ENCODE measurements at regions not wholly inside any gene's neighbourhood (a gene's known extent, or its start where the extent isn't known, plus 50 kb on each side); places are given as distances from the start of the nearest gene placed in this dataset.
"Not testable (repeated sequence)": the region's sequence is repeated elsewhere in the genome, so short reads cannot be mapped to it uniquely, and the experiment has no call there.

GRCh38 chr5:126002222-126002897 lies 420.8 kb upstream of the GRAMD2B start:
- peak; percentile 79 for DNase-seq

GRCh38 chr5:126003309-126003708 lies 419.9 kb upstream of the GRAMD2B start:
- no peak for DNase-seq

GRCh38 chr5:126004636-126005035 lies 418.6 kb upstream of the GRAMD2B start:
- no peak for DNase-seq

DNA sequence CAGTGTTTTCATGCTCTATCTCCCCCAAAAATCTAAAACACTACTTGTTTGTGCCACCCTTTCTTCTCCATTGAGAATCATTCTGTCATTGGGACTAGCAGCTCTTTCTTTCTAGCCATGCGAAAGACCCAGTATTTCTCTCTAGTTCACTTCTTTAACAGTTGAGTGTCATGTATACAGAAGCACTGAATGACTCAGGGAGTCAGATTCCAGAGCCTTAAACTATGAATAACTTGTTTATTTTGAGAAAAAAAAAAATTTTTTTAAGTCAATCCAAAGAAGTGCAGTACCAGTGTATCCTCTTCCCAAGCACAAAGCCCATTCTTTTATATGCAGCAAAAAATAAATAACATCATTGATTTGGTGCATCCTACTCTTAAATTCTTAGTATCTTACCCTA lies 415.4 kb upstream of the GRAMD2B start:
- DNase-seq = no peak

GRCh38 chr5:126009566-126009965 lies 413.6 kb upstream of the GRAMD2B start:
- no peak for DNase-seq

DNA sequence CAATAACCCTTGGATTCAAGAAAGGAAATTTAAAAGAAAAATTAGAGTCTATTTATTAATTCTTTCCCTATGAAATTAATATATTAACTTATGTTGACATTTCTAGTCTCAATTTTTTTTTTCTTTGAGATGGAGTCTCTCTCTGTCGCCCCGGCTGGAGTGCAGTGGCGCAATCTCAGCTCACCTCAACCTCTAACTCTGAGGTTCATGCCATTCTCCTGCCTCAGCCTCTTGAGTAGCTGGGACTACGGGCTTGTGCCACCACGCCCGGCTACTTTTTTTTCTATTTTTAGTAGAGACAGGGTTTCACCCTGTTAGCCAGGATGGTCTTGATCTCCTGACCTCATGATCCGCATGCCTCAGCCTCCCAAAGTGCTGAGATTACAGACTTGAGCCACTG lies 411.7 kb upstream of the GRAMD2B start:
- not testable (repeated sequence) for DNase-seq

DNA sequence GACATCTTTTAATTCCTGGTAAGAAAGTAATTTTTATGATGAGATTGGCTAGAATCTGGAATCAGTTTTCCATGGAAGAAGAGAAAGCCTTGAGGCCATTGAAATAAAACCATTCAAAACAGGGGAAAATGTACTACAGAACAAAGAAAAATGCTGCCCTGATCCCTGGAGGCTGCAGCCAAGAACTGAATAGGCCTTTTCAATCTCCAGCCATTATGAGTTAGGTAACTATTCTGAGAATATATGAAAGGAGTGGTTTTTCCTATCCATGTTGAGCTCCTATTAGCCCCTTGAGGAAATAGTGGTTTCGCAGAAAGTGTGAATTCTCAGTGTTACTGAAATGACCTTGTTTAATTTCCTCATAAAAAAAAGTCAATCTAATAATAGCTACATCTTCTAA lies 408.5 kb upstream of the GRAMD2B start:
- no peak for DNase-seq

GRCh38 chr5:126015235-126016181 lies 407.7 kb upstream of the GRAMD2B start:
- peak; percentile 48 for DNase-seq

- peak; percentile 45 for DNase-seq
These were observed 407.0 kb upstream of the GRAMD2B start for GRCh38 chr5:126016256-126016655.

DNA sequence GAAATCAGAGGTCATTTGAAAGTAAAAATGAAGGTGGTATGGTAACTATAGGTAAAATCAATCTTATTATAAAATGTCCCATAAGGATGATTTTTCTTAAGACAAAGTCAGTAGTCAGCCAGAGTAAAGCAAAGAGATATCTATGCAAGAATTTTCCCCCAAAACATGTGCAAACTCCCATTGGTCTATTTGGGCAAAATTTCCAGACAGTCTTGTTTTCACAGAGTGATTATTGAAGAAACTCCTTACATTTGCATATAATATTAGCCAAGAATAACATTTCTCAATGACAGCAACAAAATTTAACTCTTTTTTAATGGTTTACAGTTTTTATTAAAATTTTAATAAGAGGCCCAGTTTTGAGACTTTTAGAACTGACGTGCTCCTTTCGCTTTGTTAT lies 406.1 kb upstream of the GRAMD2B start:
- DNase-seq = no peak

DNA sequence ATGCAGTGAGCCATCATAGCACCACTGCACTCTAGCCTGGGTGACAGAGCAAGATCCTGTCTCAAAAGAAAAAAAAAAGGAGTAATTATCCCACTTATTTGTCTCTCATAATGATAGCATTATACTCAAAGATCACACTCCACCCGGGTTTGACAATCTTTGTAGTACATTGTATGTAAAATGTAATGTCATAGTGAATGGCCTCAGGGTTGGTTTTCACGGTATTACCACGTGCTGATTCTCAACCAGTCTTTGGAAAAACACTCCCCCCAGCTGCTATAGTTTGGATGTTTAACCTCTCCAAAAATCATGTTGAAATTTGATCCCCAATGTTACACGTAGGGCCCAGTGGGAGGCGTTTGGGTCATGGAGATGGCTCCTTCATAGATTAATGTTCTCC lies 402.4 kb upstream of the GRAMD2B start:
- no peak for DNase-seq

DNA sequence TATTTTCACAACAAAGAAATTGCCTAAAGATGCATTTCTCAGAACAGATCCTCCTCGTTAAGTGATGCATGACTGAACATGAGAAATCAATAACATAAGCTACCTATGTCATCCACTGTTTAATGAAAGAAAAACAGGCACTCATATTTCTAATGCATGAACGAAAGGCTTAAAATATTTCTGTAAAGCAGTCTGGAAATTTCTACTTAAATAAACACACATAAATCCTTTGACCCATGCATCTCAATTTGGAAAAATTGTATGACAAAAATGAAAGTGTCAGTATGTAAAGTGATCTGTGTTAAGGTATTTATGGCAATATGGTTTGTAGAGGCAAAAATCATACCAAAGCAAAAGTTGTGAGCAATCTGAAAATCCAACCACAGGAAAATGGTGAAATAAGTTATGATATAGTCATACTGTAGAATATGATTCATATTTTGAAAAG lies 399.2 kb upstream of the GRAMD2B start:
- no peak for DNase-seq

DNA sequence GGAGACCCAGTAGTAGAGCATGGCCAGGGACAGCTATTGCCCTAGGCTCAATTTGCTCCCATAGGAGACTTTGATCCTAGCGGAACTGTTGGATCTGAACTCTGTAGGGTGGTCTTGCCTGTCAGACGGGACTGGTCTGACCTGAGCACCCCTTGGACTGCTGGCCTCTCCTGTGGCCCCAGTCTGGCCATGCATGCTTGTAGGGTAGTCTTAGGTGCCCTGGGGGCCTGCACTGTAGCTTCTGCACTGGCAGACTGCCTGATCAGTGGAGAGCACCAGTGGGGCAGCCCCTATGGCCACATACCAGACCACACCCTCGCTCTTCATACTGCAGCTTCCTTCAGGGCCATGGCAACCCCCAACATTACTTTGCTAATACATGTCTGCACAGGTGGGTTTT lies 396.1 kb upstream of the GRAMD2B start:
- DNase-seq = no peak

DNA sequence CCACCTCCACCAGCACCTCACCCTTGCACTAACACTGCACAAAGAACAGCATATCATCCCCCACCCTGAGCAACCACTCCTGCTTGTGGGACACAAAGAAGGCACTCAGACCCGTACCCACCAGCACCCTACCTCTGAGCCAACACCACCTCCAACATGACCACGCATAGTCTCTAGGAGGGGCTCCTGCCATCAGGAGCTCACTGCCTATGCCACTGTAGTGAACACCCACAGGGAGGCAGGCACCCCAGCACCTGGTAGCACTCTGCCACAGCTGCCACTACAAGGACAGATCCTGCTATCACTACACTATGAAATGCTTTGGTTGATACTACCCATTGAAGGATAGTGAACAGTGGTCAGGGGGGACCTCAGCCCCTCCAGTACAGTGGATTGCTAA lies 395.6 kb upstream of the GRAMD2B start:
- DNase-seq = no peak

DNA sequence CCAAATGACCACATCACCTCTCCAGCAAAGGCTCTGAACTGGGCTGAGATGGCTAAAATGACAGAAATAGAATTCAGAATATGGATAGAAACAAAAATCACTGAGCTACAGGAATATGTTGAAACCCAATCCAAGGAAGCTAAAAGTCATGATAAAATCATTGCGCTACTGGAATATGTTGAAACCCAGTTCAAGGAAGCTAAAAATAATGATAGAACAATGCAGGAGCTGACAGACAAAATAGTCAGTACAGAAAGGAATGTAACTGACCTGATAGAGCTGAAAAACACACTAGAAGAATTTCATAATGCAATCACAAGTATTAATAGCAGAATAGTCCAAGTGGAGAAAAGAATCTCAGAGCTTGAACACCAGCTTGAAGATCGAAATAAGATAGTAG lies 394.9 kb upstream of the GRAMD2B start:
- no peak for DNase-seq

DNA sequence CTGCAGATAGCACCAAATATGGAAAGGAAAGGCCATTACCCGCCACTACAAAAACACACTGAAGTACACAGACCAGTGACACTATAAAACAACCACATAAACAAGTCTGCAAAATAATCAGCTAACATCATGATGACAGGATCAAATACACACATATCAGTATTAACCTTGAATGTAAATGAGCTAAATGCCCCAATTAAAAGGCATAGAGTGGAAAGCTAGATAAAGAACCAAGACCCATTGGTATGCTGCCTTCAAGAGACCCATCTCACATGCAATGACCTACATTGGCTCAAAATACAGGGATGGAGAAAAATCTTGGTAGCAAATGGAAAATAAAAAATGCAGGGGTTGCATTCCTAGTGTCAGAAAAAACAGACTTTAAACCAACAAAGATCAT lies 393.9 kb upstream of the GRAMD2B start:
- DNase-seq = not testable (repeated sequence)

- DNase-seq = no peak
These were observed 392.5 kb upstream of the GRAMD2B start for GRCh38 chr5:126030698-126031097.

DNA sequence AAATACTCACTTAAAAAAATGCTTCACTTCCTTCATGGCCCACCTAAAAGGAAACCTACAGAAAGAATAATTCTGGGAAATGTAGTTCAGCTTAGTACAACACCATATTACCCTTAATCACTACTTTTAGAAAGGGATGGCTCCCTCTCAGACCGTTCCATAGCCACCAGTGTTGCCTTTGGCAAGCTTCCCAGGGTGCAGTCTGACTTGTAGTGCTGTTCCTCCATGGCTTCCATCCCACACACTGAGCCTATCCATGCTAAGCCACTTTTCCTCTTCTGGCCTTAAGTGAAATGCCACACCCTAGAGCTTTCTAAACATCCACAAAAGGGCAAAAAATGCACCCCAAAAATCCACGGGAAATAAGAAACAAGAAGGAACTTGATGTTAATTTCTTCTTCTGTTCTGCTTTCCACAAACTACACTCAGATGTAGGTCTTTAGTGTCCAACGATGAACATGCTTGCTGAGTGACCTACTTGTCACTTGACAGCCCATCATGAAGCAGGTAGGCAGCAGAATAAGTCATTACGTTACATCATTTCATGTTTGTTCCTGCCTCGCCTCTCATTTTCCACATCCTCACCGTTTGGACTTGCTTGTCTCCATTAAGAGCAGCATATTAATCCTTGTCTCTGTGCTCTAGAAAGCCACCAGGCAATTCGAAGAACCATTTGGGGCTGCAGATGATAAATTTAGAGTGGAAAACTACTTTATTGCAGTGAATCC lies 391.1 kb upstream of the GRAMD2B start:
- DNase-seq = peak; percentile 57

DNA sequence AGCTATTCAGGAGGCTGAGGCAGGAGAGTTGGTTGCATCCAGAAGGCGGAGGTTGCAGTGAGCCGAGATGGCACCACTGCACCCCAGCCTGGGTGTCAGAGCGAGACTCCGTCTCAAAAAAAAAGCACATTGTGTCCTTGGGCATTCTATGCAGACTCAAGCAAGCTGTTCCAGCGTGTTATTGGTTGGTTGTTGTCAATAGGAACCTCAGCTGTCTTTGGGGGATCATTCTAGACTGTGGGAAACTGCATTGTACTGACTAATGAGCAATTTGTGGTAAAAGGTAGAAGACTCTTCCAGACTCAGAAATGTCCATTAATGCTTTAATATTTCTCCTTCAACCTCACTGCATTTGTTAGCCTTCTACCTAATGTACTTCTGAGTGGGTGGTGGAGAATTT lies 379.5 kb upstream of the GRAMD2B start:
- DNase-seq = no peak

GRCh38 chr5:126044111-126044668 lies 379.0 kb upstream of the GRAMD2B start:
- DNase-seq = no peak

DNA sequence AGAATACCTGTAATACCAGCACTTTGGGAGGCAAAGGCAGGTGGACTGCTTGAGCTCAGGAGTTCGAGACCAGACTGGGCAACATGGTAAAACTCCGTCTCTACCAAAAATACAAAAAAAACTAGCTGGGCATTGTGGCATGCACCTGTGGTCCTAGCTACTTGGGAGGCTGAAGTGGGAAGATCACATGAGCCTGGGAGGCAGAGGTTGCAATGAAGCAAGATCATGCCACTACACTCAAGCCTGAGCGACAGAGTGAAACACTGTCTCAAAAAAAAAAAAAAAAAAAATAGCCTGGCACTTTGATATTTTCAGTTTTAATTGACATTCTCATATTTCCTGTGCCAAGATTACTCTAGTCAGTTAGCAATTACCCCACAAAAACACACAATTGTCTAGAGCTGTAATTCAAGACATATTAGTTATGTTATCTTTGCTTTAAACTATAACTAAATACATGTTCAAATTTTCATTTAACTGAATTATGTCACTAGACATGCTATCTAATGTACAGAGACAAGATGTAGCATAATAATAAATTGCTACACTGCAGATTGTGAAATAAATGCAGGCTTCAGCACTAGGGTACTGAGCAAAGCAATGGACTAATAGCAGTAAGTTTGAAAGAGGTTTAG lies 378.2 kb upstream of the GRAMD2B start:
- DNase-seq = no peak

DNA sequence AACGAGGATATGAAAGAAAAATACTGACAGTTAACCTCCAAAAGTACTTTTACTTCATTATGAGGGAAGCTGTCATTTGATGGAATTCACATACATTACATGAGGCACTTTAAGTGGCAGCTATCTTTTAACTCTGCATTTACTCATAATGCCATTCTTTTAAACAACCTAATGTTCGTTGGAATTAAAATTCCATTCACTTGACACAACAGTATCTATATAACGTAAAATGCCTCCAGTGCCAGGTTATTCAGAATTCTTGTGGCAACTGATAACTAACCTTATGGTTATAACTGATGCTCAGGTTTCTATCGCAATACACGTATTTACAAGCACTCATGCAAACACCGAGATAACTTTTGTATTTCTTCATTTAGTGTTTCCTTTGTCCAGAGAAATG lies 376.9 kb upstream of the GRAMD2B start:
- no peak for DNase-seq

Measured in left hindlimb (tissue), 1 donor.